Caco-2 (cell line): ENCODE measurements at regions not wholly inside any gene's neighbourhood (a gene's known extent, or its start where the extent isn't known, plus 50 kb on each side); places are given as distances from the start of the nearest gene placed in this dataset.
"Not testable (repeated sequence)": the region's sequence is repeated elsewhere in the genome, so short reads cannot be mapped to it uniquely, and the experiment has no call there.

Source experiments
- BruUV-seq: library from RNA; stranded (reverse); fragments of 400-500 nt; replicated peaks from 2 replicates; lab custom pipeline; 2021; lab: Mats Ljungman, UMichigan
- CTCF ChIA-PET: fragments of 300-600 bp; sonication (Branson Sonifier 250); formaldehyde crosslinking; loops from one replicate; lab custom pipeline; 2022; ENCODE audit warnings: antibody characterized with exemption; lab: Charles Lee
- POLR2A ChIA-PET: fragments of 300-600 bp; sonication (Branson Sonifier 250); formaldehyde crosslinking; loops from one replicate; lab custom pipeline; 2022; ENCODE audit warnings: antibody characterized with exemption; lab: Charles Lee
- DNase-seq, 2 experiments: peaks; one replicate each; pipeline versions ENCODE4 v3.0.0 to v3.0.0-alpha.2; 2020 to 2022
- H3K27me3 ChIP-seq: replicated peaks from 2 replicates; pipeline ENCODE4 v1.6.0; 2011; ENCODE audit warnings: low read length; ENCODE audit not compliant: control insufficient read depth, insufficient read depth
- H3K36me3 ChIP-seq: 2 replicates; pipeline ENCODE4 v1.5.1; 2011; ENCODE audit warnings: low read length; ENCODE audit not compliant: control insufficient read depth, insufficient read depth
- H3K4me1 ChIP-seq: fragments of 250-450 bp; sonication (Bioruptor Pico); 2 replicates; pipeline ENCODE4 v1.5.1; 2020; ENCODE audit warnings: mild to moderate bottlenecking
- H3K4me3 ChIP-seq: 2 replicates; pipeline ENCODE4 v1.5.1; 2011; ENCODE audit warnings: low read depth, mild to moderate bottlenecking, control low read depth, low read length
- H3K9me3 ChIP-seq: fragments of 250-450 bp; sonication (Bioruptor Pico); 2 replicates; pipeline ENCODE4 v1.5.1; 2020; ENCODE audit warnings: mild to moderate bottlenecking, moderate library complexity
- H3K27ac Mint-ChIP-seq: one replicate; pipeline ENCODE4 v1.8.0; 2022; ENCODE audit warnings: mixed read lengths; ENCODE audit not compliant: unreplicated experiment
- H3K27me3 Mint-ChIP-seq: one replicate; pipeline ENCODE4 v1.8.0; 2022; ENCODE audit warnings: mixed read lengths; ENCODE audit not compliant: insufficient read depth, unreplicated experiment
- H3K36me3 Mint-ChIP-seq: one replicate; pipeline ENCODE4 v1.8.0; 2022; ENCODE audit warnings: mild to moderate bottlenecking, mixed read lengths; ENCODE audit not compliant: insufficient read depth, unreplicated experiment
- H3K4me1 Mint-ChIP-seq: one replicate; pipeline ENCODE4 v1.8.0; 2022; ENCODE audit warnings: low read depth, mixed read lengths; ENCODE audit not compliant: unreplicated experiment
- H3K4me3 Mint-ChIP-seq: one replicate; pipeline ENCODE4 v1.8.0; 2022; ENCODE audit warnings: mild to moderate bottlenecking, moderate library complexity, mixed read lengths; ENCODE audit not compliant: unreplicated experiment
- H3K9me3 Mint-ChIP-seq: one replicate; pipeline ENCODE4 v1.8.0; 2022; ENCODE audit warnings: mixed read lengths; ENCODE audit not compliant: unreplicated experiment
- CTCF ChIP-seq, 2 experiments: fragments of 200-600 bp in 1 of 2; IDR thresholded peaks; 1 replicate in 1 of 2; 2 replicates in 1 of 2; pipeline versions ENCODE4 v1.5.1 to v1.8.0; 2011 to 2022; ENCODE audit warnings: antibody characterized with exemption in 1 of 2, control low read depth in 1 of 2, inconsistent platforms in 1 of 2, low read depth in 1 of 2, low read length in 1 of 2, mild to moderate bottlenecking in 1 of 2, moderate library complexity in 1 of 2; ENCODE audit not compliant: insufficient read depth in 1 of 2, severe bottlenecking in 1 of 2, unreplicated experiment in 1 of 2
- intact Hi-C: fragments of 100-400 bp; cut with micrococcal nuclease; formaldehyde crosslinking; loops from one replicate; pipeline ENCODE4 v1.10.0; 2022; ENCODE audit not compliant: unreplicated experiment

GRCh38 chr4:59553721-59554091, 1646.4 kb upstream of the ADGRL3 start:
- Mint-ChIP-seq H3K4me3 (no peak overlapping the region), H3K27me3 (no peaks in the 10 kb centered on the region), H3K4me1 (no peaks in the 10 kb centered on the region), H3K27ac (no peak overlapping the region), H3K9me3 (no peaks in the 10 kb centered on the region), H3K36me3 (no peaks in the 10 kb centered on the region)
- intact Hi-C loops: no loop called here
- Histone ChIP-seq H3K4me3 (no peak overlapping the region), H3K4me1 (no peaks in the 10 kb centered on the region), H3K27me3 (no peaks in the 10 kb centered on the region), H3K9me3 (no peaks in the 10 kb centered on the region), H3K36me3 (no peaks in the 10 kb centered on the region)
- BruUV-seq: no TSS peak
- no peak for TF ChIP-seq CTCF (IDR thresholded peaks at IDR 0.05; ENCODE audit: insufficient read depth in 1 of 2, low read depth in 1 of 2, low read length in 1 of 2, severe bottlenecking in 1 of 2, unreplicated experiment in 1 of 2)
- POLR2A ChIA-PET: no interaction called here
- CTCF ChIA-PET: no interaction called here
- DNase-seq: no peak

GRCh38 chr4:59556191-59556590, 1643.9 kb upstream of the ADGRL3 start:
- CTCF ChIA-PET, H3K27ac Mint-ChIP-seq, H3K4me3 Mint-ChIP-seq, BruUV-seq, H3K36me3 ChIP-seq, H3K9me3 Mint-ChIP-seq, H3K27me3 ChIP-seq, intact Hi-C loops, H3K4me1 Mint-ChIP-seq, POLR2A ChIA-PET, H3K36me3 Mint-ChIP-seq, H3K27me3 Mint-ChIP-seq, H3K4me3 ChIP-seq, H3K4me1 ChIP-seq, H3K9me3 ChIP-seq, DNase-seq: not testable (repeated sequence)

- H3K4me3 ChIP-seq, CTCF ChIA-PET, H3K27me3 ChIP-seq, H3K27ac Mint-ChIP-seq, H3K4me1 ChIP-seq, BruUV-seq, H3K9me3 Mint-ChIP-seq, H3K4me1 Mint-ChIP-seq, intact Hi-C loops, DNase-seq, H3K27me3 Mint-ChIP-seq, H3K4me3 Mint-ChIP-seq, H3K9me3 ChIP-seq, H3K36me3 ChIP-seq, POLR2A ChIA-PET, H3K36me3 Mint-ChIP-seq: not testable (repeated sequence)
Measured at GRCh38 chr4:59560141-59560648, 1639.9 kb upstream of the ADGRL3 start.

- no TSS peak for BruUV-seq
- Histone ChIP-seq H3K9me3 (no peaks in the 10 kb centered on the region), H3K27me3 (no peaks in the 10 kb centered on the region), H3K4me1 (no peaks in the 10 kb centered on the region), H3K4me3 (no peak overlapping the region), H3K36me3 (no peaks in the 10 kb centered on the region)
- POLR2A ChIA-PET: no interaction called here
- H3K27me3 Mint-ChIP-seq: peaks cover 7% of the 10 kb centered on the region
- no peaks in the 10 kb centered on the region for H3K9me3 Mint-ChIP-seq
- H3K4me3 Mint-ChIP-seq: no peak overlapping the region
- no peak overlapping the region for H3K27ac Mint-ChIP-seq
- no peaks in the 10 kb centered on the region for H3K36me3 Mint-ChIP-seq
- intact Hi-C loops: no loop called here
- CTCF ChIA-PET: no interaction called here
- no peaks in the 10 kb centered on the region for H3K4me1 Mint-ChIP-seq
- no peak for DNase-seq
- TF ChIP-seq CTCF (IDR thresholded peaks at IDR 0.05; ENCODE audit: insufficient read depth in 1 of 2, low read depth in 1 of 2, low read length in 1 of 2, severe bottlenecking in 1 of 2, unreplicated experiment in 1 of 2): no peak
Measured at GRCh38 chr4:59565836-59566235, 1634.3 kb upstream of the ADGRL3 start.
